ENCODE measurements at regions not wholly inside any gene's neighbourhood (a gene's known extent, or its start where the extent isn't known, plus 50 kb on each side); places are given as distances from the start of the nearest gene placed in this dataset.

DNA sequence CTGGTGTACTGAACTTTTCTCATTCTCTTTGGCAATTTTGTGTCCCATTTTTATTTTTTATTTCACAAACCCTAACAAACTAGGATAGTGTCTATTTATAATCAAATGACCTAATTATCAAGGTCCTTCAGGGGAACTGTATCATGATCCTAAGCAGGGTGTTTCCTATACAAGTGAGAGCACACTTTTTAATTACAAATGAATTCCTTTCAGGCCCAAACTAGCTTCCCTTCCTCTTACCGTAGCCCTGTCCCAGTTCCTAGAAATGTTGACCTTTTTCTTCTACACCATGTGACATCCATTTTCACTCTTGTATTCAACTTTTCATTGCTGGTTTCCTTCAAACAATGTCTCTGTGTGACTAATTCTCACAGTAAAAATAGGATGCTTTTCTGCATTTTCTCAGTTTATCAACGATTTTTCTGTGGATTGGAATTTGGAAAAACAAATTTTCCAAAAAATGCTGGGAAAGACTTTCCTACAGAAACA, 411.4 kb downstream of the CCDC91 start:
- no peak for FAIRE-seq

- FAIRE-seq, result no peak
Observed at GRCh38 chr12:28602786-28603185, 412.5 kb downstream of the CCDC91 start.

DNA sequence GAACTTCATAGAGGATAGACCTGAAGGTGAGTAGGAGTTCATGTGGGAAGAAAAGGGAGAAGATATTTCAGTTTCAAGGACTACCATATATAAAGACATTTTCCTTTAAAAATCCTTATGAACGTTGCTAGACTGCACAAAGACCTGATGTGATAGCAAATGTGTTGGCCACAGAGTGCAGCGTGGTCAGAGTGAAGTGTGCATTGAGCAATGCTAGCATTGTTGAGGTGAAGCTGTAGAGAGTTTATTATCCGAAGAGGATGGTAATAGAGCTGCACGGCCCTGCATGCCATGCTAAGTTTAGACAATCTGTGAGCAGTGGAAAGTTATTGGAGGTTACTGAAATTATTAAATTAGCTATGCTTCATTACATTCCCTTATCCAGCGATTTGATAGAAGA, 413.0 kb downstream of the CCDC91 start:
- no peak for FAIRE-seq

DNA sequence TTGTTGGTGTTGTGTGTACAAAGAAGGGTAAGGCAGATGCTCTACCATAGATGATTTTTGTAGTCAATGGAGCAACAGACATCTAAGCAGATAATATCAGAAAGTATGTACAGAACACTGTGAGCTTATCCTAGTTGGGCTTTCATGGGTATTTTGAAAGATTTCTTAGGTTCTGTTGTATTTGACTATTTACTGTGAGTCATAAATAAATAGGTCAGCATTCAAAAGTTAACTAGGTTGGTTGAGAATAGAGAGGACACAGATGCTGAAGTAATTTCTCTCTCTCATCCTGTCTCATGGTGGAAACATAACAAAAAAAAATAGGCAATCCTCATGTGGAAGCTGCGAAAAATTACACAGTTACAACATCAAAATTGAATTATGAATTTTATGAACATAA, 413.5 kb downstream of the CCDC91 start:
- FAIRE-seq, result no peak

- no peak for FAIRE-seq
Observed at GRCh38 chr12:28604240-28604639, 414.0 kb downstream of the CCDC91 start.

GRCh38 chr12:28606967-28607557, 416.8 kb downstream of the CCDC91 start:
- no peak for FAIRE-seq

DNA sequence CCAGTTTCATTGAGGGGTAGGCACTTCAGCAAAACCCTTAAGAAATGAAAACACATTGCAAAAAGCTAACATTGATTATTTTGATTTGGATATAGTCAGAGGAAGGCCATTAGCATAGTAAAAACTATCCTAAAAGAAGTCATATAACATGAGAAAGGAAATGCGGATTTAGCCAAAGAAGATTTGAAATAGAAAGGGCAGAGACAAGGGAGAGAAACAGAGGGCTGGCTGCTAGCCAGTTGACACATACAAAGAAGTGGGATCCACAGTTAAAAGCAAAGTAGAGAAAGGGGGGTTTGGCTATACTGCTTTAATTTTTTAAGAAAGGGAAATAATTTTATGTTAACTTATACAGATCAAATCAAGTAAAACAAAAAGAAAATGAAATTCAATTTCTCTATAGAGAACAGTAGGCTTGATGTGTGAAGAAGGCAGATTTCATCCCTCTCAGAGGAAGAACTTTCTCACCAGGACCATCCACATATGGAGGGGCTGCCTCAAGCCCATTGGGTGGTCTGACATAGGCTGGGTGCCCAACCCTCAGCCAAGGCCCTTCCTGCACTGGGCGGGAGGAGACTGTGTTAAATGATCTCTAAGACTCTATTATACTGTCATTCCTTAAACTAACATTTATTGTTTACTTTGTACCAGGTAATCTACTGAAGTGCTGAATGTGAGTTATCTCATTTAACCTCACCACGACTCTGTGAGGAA, 420.3 kb downstream of the CCDC91 start:
- FAIRE-seq, result no peak

- FAIRE-seq, result no peak
Observed at GRCh38 chr12:28611115-28611435, 420.8 kb downstream of the CCDC91 start.

GRCh38 chr12:28611449-28611848, 421.2 kb downstream of the CCDC91 start:
- FAIRE-seq, result no peak

- FAIRE-seq, result no peak
Observed at GRCh38 chr12:28618171-28618570, 427.9 kb downstream of the CCDC91 start.

DNA sequence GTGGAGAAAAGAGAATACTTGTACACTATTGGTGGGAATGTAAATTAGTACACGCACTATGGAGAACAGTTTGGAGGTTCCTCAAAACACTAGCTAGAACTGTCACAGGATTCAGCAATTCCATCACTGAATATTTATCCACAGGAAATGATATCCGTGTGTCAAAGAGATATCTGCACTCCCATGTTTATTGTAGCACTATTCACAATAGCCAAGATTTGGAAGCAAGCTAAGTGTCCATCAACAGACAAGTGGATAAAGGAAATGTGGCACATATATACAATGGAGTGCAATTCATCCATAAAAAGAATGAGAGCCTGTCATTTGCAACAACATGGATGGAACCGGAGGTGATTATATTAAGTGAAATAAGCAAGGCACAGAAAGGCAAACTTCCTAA, 428.5 kb downstream of the CCDC91 start:
- FAIRE-seq, result no peak

DNA sequence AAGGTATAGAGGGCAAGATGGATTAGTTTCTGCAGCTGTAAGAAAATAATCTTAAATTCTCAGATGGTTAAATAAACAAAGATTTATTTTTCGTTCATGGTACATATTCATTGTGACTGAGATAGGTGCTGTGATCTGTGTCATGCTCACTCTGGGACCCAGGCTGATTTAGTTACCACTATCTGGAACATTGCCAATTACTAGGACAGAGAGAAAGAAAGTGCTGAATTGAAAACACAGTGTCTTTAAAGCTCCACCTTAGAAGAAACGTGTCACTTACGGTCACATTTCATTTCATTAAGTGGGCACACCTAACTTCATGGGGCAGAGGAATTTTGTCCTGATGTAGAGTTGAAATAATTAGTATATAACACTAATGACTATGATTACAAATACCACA, 430.0 kb downstream of the CCDC91 start:
- FAIRE-seq, result no peak

DNA sequence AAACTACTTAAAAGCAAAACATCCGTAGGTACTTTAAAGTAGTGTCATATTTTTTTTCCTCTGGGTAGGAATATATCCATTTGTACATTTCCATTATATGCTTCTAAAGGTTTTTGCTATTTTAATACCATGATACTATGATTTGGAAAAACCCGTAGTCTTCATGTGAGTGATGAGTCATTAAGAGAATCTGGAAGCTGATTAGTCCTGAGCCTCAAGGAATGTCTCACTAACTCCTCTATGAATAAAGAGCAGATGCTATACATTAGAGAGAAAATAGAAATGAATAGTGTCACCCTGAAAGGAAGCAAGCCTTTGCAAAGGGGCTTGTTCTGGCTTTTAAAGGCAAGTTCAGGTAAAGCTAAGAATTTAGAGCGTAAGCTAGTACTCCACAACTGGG, 432.1 kb downstream of the CCDC91 start:
- no peak for FAIRE-seq

DNA sequence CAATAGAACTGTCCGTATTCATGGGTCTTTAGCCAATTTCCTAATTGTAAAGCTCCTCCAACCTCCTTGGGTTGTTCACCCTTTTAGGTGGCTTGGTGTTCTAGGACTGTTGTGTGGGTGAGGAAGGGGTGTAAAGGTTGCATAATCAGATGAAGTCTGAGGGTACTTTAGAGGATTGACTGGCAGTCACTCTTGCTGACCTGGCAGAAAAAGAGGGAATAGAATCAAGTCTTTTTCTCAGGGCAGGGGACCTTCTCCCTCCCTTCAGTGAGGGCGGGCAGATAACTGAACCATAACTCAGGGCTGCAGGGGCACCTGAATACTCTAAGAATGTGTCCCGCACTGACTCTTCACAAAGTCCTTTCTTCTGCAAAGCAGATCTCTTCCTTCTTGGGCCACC, 436.2 kb downstream of the CCDC91 start:
- FAIRE-seq, result no peak

GRCh38 chr12:28629691-28630090, 439.4 kb downstream of the CCDC91 start:
- no peak for FAIRE-seq

DNA sequence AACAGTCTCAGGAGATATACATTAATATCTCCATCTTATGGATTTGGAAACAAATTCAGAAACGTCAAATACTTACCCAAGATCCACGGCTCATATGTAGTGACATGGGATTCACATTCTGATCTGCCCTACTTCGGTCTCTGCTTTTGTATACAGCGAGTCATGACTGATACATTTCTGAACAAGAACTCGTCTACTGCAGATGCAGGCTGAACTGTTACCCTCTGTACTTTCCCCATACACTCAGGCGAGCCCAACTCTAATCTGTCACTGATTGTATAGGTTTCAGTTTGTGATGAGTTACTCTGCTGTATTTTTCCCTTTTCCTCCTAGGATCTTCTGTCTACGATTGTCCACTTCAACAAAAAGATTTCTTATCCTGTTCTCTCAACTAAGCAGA, 441.6 kb downstream of the CCDC91 start:
- no peak for FAIRE-seq

- FAIRE-seq, result no peak
Observed at GRCh38 chr12:28640519-28640918, 450.3 kb downstream of the CCDC91 start.

GRCh38 chr12:28645436-28645835, 455.2 kb downstream of the CCDC91 start:
- FAIRE-seq, result no peak

GRCh38 chr12:28645891-28646290, 455.6 kb downstream of the CCDC91 start:
- no peak for FAIRE-seq

DNA sequence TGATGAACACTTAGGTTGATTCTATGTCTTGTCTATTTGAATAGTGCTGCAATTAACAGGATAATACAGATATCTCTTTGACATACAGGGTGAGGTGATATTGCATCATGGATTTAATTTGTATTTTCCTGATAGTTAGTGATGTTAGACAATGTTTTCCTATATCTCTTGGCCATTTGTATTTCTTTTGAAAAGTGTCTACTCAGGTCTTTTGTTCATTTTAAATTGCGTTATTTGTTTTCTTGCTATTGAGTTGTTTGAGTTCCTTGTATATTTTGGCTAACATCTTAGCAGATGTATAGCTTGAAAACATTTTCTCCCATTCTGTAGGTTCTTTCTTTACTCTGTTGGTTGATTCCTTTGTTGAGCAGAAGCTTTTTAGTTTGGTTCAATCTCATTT, 460.6 kb downstream of the CCDC91 start:
- no peak for FAIRE-seq

- FAIRE-seq, result no peak
Observed at GRCh38 chr12:28652239-28652638, 462.0 kb downstream of the CCDC91 start.

DNA sequence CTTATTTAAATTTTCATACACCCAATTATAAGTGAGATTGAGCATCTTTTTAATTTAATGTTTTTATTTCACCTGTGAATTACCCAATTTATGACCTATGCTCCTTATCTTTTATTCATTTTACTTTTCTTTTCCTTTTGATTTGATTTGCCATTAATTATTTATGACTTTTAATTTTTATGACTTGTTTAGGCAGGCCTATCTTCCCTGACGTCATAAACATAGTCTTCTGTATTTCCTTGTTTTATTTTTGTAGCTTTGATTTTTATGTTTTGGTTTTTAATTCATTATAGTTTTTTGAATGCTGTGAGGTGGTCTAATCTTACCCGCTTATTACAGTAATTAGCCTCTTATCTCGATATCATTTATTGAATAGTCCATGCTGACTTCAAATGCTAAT, 467.1 kb upstream of the FAR2 start:
- no peak for FAIRE-seq

DNA sequence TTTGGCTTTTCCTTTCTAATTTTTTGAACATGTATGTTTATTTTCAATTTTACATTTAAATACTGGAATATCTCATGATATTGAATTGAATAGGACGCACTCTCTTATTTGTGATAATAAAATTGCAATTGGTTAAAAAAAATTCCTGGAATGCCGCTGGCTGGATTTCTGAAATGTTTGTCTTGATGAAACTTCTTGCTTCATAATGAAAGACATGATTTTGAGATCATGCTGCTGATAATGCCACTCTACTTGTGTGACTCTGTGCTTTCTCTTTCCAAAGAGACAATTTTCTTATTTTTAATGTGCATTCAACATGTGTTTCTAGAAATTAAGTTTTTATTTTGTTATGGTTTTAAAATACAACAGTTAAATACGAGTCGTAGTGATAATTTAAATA, 465.7 kb upstream of the FAR2 start:
- no peak for FAIRE-seq

DNA sequence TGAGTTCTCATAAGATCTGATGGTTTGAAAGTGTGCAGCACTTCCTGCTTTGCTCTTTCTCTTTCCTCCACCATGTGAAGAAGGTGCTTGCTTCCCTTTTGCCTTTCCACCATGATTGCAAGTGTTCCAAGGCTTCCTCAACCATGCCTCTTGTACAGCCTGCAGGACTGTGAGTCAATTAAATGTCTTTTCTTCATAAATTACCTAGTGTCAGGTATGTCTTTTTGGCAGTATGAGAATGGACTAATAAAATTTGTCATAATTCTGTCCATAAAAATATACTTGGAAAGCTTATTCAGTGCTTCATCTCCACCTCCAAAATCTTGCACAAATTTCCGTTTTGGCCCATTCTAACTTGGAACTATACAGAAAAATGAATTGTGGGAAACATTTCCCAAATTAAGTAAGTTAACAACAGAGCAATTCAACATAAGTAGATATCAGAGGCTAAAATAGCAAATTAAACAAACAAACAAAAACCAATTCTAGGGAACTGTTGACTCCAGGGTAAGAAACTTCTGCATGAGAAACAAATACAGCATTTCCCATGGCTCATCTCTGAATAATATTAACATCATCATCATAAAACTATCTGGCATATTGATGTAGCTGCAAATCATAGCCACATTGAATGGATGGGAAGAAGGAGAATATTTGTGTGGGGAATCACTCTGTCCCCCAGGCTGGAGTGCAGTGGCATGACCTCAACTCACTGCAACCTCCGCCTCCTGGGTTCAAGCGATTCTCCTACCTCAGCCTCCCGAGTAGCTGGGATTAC, 459.5 kb upstream of the FAR2 start:
- FAIRE-seq, result no peak

All from colon (tissue), 2 donors.